ENCODE measurements at regions not wholly inside any gene's neighbourhood (a gene's known extent, or its start where the extent isn't known, plus 50 kb on each side); places are given as distances from the start of the nearest gene placed in this dataset.

GRCh38 chr15:93585012-93585411 lies 496.0 kb upstream of the RGMA start:
- no peak overlapping the region for H3K4me3 ChIP-seq
- no peaks in the 10 kb centered on the region for H3K4me1 ChIP-seq (ENCODE audit: control insufficient read depth in 1 of 2, low read depth in 2 of 2)
- DNase-seq (ENCODE audit: low spot score), result no peak
- H3K9me3 ChIP-seq, result no peaks in the 10 kb centered on the region
- H3K36me3 ChIP-seq, result no peaks in the 10 kb centered on the region
- H3K27me3 ChIP-seq (replicated peaks; ENCODE audit: insufficient read depth), result no peaks in the 10 kb centered on the region
- no peak for TF ChIP-seq CTCF (IDR thresholded peaks at IDR 0.05)
- ATAC-seq (ENCODE audit: insufficient number of reproducible peaks, low FRiP score, low read depth), result no peak
- no peak overlapping the region for H3K27ac ChIP-seq

- no peaks in the 10 kb centered on the region for H3K36me3 ChIP-seq
- no peak for DNase-seq (ENCODE audit: low spot score)
- H3K4me3 ChIP-seq, result no peak overlapping the region
- H3K27ac ChIP-seq, result no peak overlapping the region
- no peaks in the 10 kb centered on the region for H3K9me3 ChIP-seq
- no peaks in the 10 kb centered on the region for H3K4me1 ChIP-seq (ENCODE audit: control insufficient read depth in 1 of 2, low read depth in 2 of 2)
- no peak for TF ChIP-seq CTCF (IDR thresholded peaks at IDR 0.05)
- no peaks in the 10 kb centered on the region for H3K27me3 ChIP-seq (replicated peaks; ENCODE audit: insufficient read depth)
- ATAC-seq (ENCODE audit: insufficient number of reproducible peaks, low FRiP score, low read depth), result no peak
Observed at GRCh38 chr15:93583968-93584367, 495.0 kb upstream of the RGMA start.

- ATAC-seq (ENCODE audit: insufficient number of reproducible peaks, low FRiP score, low read depth) (no peak), DNase-seq (ENCODE audit: low spot score) (no peak)
- H3K27ac ChIP-seq, result no peak overlapping the region
- H3K4me1 ChIP-seq (ENCODE audit: control insufficient read depth in 1 of 2, low read depth in 2 of 2), result no peaks in the 10 kb centered on the region
- H3K27me3 ChIP-seq (replicated peaks; ENCODE audit: insufficient read depth), result no peaks in the 10 kb centered on the region
- H3K36me3 ChIP-seq, result no peaks in the 10 kb centered on the region
- H3K9me3 ChIP-seq, result no peaks in the 10 kb centered on the region
- no peak overlapping the region for H3K4me3 ChIP-seq
- no peak for TF ChIP-seq CTCF (IDR thresholded peaks at IDR 0.05)
Observed at GRCh38 chr15:93583552-93583951, 494.5 kb upstream of the RGMA start.

- H3K4me3 ChIP-seq, result no peak overlapping the region
- H3K27ac ChIP-seq, result no peak overlapping the region
- no peak for TF ChIP-seq CTCF (IDR thresholded peaks at IDR 0.05)
- no peaks in the 10 kb centered on the region for H3K36me3 ChIP-seq
- H3K27me3 ChIP-seq (replicated peaks; ENCODE audit: insufficient read depth), result no peaks in the 10 kb centered on the region
- no peaks in the 10 kb centered on the region for H3K9me3 ChIP-seq
- ATAC-seq (ENCODE audit: insufficient number of reproducible peaks, low FRiP score, low read depth) (no peak), DNase-seq (ENCODE audit: low spot score) (no peak)
- H3K4me1 ChIP-seq (ENCODE audit: control insufficient read depth in 1 of 2, low read depth in 2 of 2), result no peaks in the 10 kb centered on the region
Observed at GRCh38 chr15:93570527-93570926, 481.5 kb upstream of the RGMA start.

GRCh38 chr15:93566762-93567161 lies 477.8 kb upstream of the RGMA start:
- Histone ChIP-seq H3K36me3 (no peaks in the 10 kb centered on the region), H3K4me3 (no peak overlapping the region), H3K4me1 (ENCODE audit: control insufficient read depth in 1 of 2, low read depth in 2 of 2) (no peaks in the 10 kb centered on the region), H3K27ac (no peak overlapping the region), H3K9me3 (no peaks in the 10 kb centered on the region), H3K27me3 (replicated peaks; ENCODE audit: insufficient read depth) (no peaks in the 10 kb centered on the region)
- no peak for TF ChIP-seq CTCF (IDR thresholded peaks at IDR 0.05)
- no peak for DNase-seq (ENCODE audit: low spot score)
- ATAC-seq (ENCODE audit: insufficient number of reproducible peaks, low FRiP score, low read depth), result no peak
